Midbrain (tissue), 1 donor: ENCODE measurements at regions not wholly inside any gene's neighbourhood (a gene's known extent, or its start where the extent isn't known, plus 50 kb on each side); places are given as distances from the start of the nearest gene placed in this dataset.

Experiments
- DNase-seq: peaks from one replicate; lab custom pipeline; 2025; lab: John Stamatoyannopoulos, UW

GRCh38 chr15:25955628-25956027 lies 92.5 kb upstream of the ATP10A start:
- DNase-seq, result no peak

- DNase-seq, result no peak
Observed at GRCh38 chr15:25954398-25954797, 91.3 kb upstream of the ATP10A start.

GRCh38 chr15:25950014-25950413 lies 86.9 kb upstream of the ATP10A start:
- DNase-seq, result no peak

- DNase-seq, result no peak
Observed at GRCh38 chr15:25947323-25948314, 84.5 kb upstream of the ATP10A start.

GRCh38 chr15:25946241-25946805 lies 83.2 kb upstream of the ATP10A start:
- no peak for DNase-seq

- no peak for DNase-seq
Observed at GRCh38 chr15:25944386-25944785, 81.3 kb upstream of the ATP10A start.

- DNase-seq, result no peak
Observed at GRCh38 chr15:25943831-25944230, 80.7 kb upstream of the ATP10A start.

GRCh38 chr15:25939122-25939521 lies 76.0 kb upstream of the ATP10A start:
- DNase-seq, result no peak

GRCh38 chr15:25937796-25938195 lies 74.7 kb upstream of the ATP10A start:
- no peak for DNase-seq

- no peak for DNase-seq
Observed at GRCh38 chr15:25936004-25936403, 72.9 kb upstream of the ATP10A start.

- DNase-seq, result no peak
Observed at GRCh38 chr15:25933456-25934158, 70.5 kb upstream of the ATP10A start.

GRCh38 chr15:25932696-25933095 lies 69.6 kb upstream of the ATP10A start:
- DNase-seq, result no peak

GRCh38 chr15:25931851-25932250 lies 68.7 kb upstream of the ATP10A start:
- DNase-seq, result no peak

- no peak for DNase-seq
Observed at GRCh38 chr15:25930931-25931330, 67.8 kb upstream of the ATP10A start.
